HG02840 (cell line): ENCODE measurements at regions not wholly inside any gene's neighbourhood (a gene's known extent, or its start where the extent isn't known, plus 50 kb on each side); places are given as distances from the start of the nearest gene placed in this dataset.
"Not testable (repeated sequence)": the region's sequence is repeated elsewhere in the genome, so short reads cannot be mapped to it uniquely, and the experiment has no call there.

Experiments used
- ATAC-seq: cut with Tn5 transposase; IDR thresholded peaks from one replicate; pipeline ENCODE4 v1.9.1; 2021; ENCODE audit warnings: mild to moderate bottlenecking, moderate library complexity, moderate number of reproducible peaks; ENCODE audit not compliant: unreplicated experiment, low FRiP score

- ATAC-seq = no peak
Observed at GRCh38 chr15:31503758-31504461, 177.3 kb downstream of the KLF13 start.

GRCh38 chr15:31504462-31504839, 177.8 kb downstream of the KLF13 start:
- ATAC-seq = no peak

- not testable (repeated sequence) for ATAC-seq
Observed at GRCh38 chr15:31507573-31507972, 180.9 kb downstream of the KLF13 start.

- ATAC-seq = no peak
Observed at GRCh38 chr15:31508656-31509055, 182.0 kb downstream of the KLF13 start.

- no peak for ATAC-seq
Observed at GRCh38 chr15:31510057-31510456, 183.4 kb downstream of the KLF13 start.

GRCh38 chr15:31511707-31512310, 185.2 kb downstream of the KLF13 start:
- ATAC-seq = no peak

GRCh38 chr15:31513178-31513577, 186.5 kb downstream of the KLF13 start:
- no peak for ATAC-seq

- no peak for ATAC-seq
Observed at GRCh38 chr15:31516440-31516839, 189.8 kb downstream of the KLF13 start.

- ATAC-seq = no peak
Observed at GRCh38 chr15:31516874-31517273, 190.2 kb downstream of the KLF13 start.

- ATAC-seq = no peak
Observed at GRCh38 chr15:31517711-31518110, 191.1 kb downstream of the KLF13 start.

- no peak for ATAC-seq
Observed at GRCh38 chr15:31522028-31522427, 195.4 kb downstream of the KLF13 start.

GRCh38 chr15:31523027-31523654, 196.5 kb downstream of the KLF13 start:
- ATAC-seq = no peak

GRCh38 chr15:31523655-31524049, 197.0 kb downstream of the KLF13 start:
- ATAC-seq = no peak

- ATAC-seq = no peak
Observed at GRCh38 chr15:31525185-31525695, 198.6 kb downstream of the KLF13 start.

- no peak for ATAC-seq
Observed at GRCh38 chr15:31525988-31526665, 199.5 kb downstream of the KLF13 start.

- ATAC-seq = no peak
Observed at GRCh38 chr15:31526916-31527690, 200.5 kb downstream of the KLF13 start.

GRCh38 chr15:31528846-31529245, 202.2 kb downstream of the KLF13 start:
- no peak for ATAC-seq

GRCh38 chr15:31537770-31538592, 211.3 kb downstream of the KLF13 start:
- no peak for ATAC-seq

GRCh38 chr15:31540633-31541032, 214.0 kb downstream of the KLF13 start:
- no peak for ATAC-seq
